Stimulated activated CD8-positive, alpha-beta memory T cell treated with anti-CD3 and anti-CD28 coated beads, Interleukin-7, amount 100 ng/mL, for 24 hours (primary cell): ENCODE measurements at regions not wholly inside any gene's neighbourhood (a gene's known extent, or its start where the extent isn't known, plus 50 kb on each side); places are given as distances from the start of the nearest gene placed in this dataset.
"Not testable (repeated sequence)": the region's sequence is repeated elsewhere in the genome, so short reads cannot be mapped to it uniquely, and the experiment has no call there.

Experiments used
- DNase-seq: peaks from one replicate; pipeline ENCODE4 v3.0.0-alpha.2; 2020; ENCODE audit warnings: low read depth

GRCh38 chr12:131413471-131413870 is 297.4 kb upstream of the SFSWAP start:
- no peak for DNase-seq

- DNase-seq = not testable (repeated sequence)
Observed at GRCh38 chr12:131414155-131414922, 296.6 kb upstream of the SFSWAP start.

- DNase-seq = no peak
Observed at GRCh38 chr12:131415781-131416180, 295.1 kb upstream of the SFSWAP start.

- no peak for DNase-seq
Observed at GRCh38 chr12:131418121-131418520, 292.8 kb upstream of the SFSWAP start.

- DNase-seq = no peak
Observed at GRCh38 chr12:131418884-131419283, 292.0 kb upstream of the SFSWAP start.

- no peak for DNase-seq
Observed at GRCh38 chr12:131420867-131421447, 289.9 kb upstream of the SFSWAP start.

GRCh38 chr12:131421509-131422186 is 289.2 kb upstream of the SFSWAP start:
- DNase-seq = no peak

- DNase-seq = no peak
Observed at GRCh38 chr12:131422187-131422520, 288.7 kb upstream of the SFSWAP start.

GRCh38 chr12:131422744-131423143 is 288.1 kb upstream of the SFSWAP start:
- no peak for DNase-seq

GRCh38 chr12:131424270-131424669 is 286.6 kb upstream of the SFSWAP start:
- DNase-seq = no peak

GRCh38 chr12:131425112-131426075 is 285.5 kb upstream of the SFSWAP start:
- DNase-seq = no peak

GRCh38 chr12:131428091-131428685 is 282.7 kb upstream of the SFSWAP start:
- no peak for DNase-seq

- DNase-seq = not testable (repeated sequence)
Observed at GRCh38 chr12:131429221-131429620, 281.7 kb upstream of the SFSWAP start.

- DNase-seq = not testable (repeated sequence)
Observed at GRCh38 chr12:131429697-131430096, 281.2 kb upstream of the SFSWAP start.

- DNase-seq = no peak
Observed at GRCh38 chr12:131430158-131430742, 280.6 kb upstream of the SFSWAP start.

- DNase-seq = not testable (repeated sequence)
Observed at GRCh38 chr12:131431126-131431655, 279.7 kb upstream of the SFSWAP start.

GRCh38 chr12:131432532-131433260 is 278.2 kb upstream of the SFSWAP start:
- no peak for DNase-seq

GRCh38 chr12:131434208-131435125 is 276.4 kb upstream of the SFSWAP start:
- no peak for DNase-seq
